Tibial artery (tissue), 4 donors: ENCODE measurements at regions not wholly inside any gene's neighbourhood (a gene's known extent, or its start where the extent isn't known, plus 50 kb on each side); places are given as distances from the start of the nearest gene placed in this dataset.

Experiments
- DNase-seq, 2 donors: peaks; one replicate each; pipeline ENCODE4 v3.0.0-alpha.2; 2019
- H3K27ac ChIP-seq, 2 donors: fragments of 200-600 bp; sonication (generic) in 1 of 2; 1 replicate in 1 of 2; 2 replicates in 1 of 2; pipeline ENCODE4 v1.5.1; 2018 to 2019; ENCODE audit warnings: mild to moderate bottlenecking in 1 of 2
- H3K27me3 ChIP-seq, 2 donors: fragments of 200-600 bp; sonication (generic) in 1 of 2; one replicate each; pipeline versions ENCODE4 v1.5.1 to v1.6.0; 2016 to 2019
- H3K36me3 ChIP-seq, 3 donors: fragments of 200-600 bp; sonication (generic) in 2 of 3; one replicate each; pipeline ENCODE4 v1.5.1; 2016 to 2019; ENCODE audit warnings: mild to moderate bottlenecking in 2 of 3
- H3K4me1 ChIP-seq, 4 donors: fragments of 200-600 bp; sonication (generic) in 2 of 4; 1 replicate in 3 of 4; 2 replicates in 1 of 4; pipeline ENCODE4 v1.5.1; 2016 to 2019
- H3K4me3 ChIP-seq, 2 donors: fragments of 200-600 bp; sonication (generic) in 1 of 2; 1 replicate in 1 of 2; 2 replicates in 1 of 2; pipeline ENCODE4 v1.5.1; 2018 to 2019; ENCODE audit warnings: mild to moderate bottlenecking in 2 of 2
- H3K9me3 ChIP-seq, 3 donors: fragments of 200-600 bp; sonication (generic) in 1 of 3; one replicate each; pipeline ENCODE4 v1.5.1; 2016 to 2019
- intact Hi-C: fragments of 100-400 bp; cut with DNase I; formaldehyde crosslinking; loops from one replicate; pipeline ENCODE4 v1.15.0; 2023; ENCODE audit warnings: low total_unique reads
- TF ChIP-seq, protein P1 (sequence below), 2 experiments: fragments of 200-600 bp in 1 of 2; fragments of 450-650 bp in 1 of 2; IDR thresholded peaks; one replicate each; pipeline ENCODE4 v1.5.1; 2017 to 2019; ENCODE audit warnings: antibody characterized with exemption in 2 of 2, mild to moderate bottlenecking in 1 of 2, moderate library complexity in 1 of 2

DNA sequence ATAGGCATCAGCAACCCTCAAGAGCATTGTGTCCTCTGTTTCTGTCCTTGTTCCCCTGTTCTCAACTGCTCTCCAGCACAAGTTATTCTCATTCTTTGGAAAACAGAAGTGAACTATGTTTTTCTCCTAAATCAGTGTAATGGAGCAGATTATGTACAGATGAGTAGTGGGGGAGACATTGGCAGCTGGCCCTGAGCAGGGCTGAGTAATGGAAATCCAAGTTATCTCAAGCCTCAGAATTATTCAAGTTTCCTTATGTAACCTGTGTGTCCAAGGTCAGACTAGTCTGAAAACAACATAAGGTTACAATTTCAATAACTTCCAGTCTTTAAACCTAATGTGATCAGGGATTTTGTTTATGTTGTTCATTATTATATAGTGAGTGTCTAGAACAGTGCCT, 116.1 kb upstream of the FUT8 start:
- no peak overlapping the region for H3K4me3 ChIP-seq
- no peaks in the 10 kb centered on the region for H3K27me3 ChIP-seq
- H3K9me3 ChIP-seq = no peaks in the 10 kb centered on the region
- DNase-seq = no peak
- intact Hi-C loops = no loop called here
- H3K4me1 ChIP-seq = no peaks in the 10 kb centered on the region
- no peak overlapping the region for H3K27ac ChIP-seq
- TF ChIP-seq, protein P1, sequence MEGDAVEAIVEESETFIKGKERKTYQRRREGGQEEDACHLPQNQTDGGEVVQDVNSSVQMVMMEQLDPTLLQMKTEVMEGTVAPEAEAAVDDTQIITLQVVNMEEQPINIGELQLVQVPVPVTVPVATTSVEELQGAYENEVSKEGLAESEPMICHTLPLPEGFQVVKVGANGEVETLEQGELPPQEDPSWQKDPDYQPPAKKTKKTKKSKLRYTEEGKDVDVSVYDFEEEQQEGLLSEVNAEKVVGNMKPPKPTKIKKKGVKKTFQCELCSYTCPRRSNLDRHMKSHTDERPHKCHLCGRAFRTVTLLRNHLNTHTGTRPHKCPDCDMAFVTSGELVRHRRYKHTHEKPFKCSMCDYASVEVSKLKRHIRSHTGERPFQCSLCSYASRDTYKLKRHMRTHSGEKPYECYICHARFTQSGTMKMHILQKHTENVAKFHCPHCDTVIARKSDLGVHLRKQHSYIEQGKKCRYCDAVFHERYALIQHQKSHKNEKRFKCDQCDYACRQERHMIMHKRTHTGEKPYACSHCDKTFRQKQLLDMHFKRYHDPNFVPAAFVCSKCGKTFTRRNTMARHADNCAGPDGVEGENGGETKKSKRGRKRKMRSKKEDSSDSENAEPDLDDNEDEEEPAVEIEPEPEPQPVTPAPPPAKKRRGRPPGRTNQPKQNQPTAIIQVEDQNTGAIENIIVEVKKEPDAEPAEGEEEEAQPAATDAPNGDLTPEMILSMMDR (IDR thresholded peaks at IDR 0.05) = no peak
- H3K36me3 ChIP-seq = no peaks in the 10 kb centered on the region

DNA sequence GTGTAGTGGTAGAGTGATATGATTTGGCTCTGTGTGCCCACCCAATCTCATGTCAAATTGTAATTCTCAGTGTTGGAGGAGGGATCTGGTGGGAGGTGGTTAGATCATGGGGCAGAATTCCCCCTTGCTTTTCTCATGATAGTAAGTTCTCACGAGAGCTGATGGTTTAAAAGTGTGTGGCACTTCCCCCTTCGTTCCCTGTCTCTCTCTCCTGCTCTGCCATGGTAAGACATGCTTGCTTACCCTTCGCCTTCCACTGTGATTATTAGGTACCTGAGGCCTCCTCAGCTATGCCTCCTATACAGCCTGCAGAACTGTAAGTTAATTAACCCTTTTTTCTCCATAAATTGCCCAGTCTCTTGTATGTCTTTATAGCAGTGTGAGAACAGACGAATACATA, 115.7 kb upstream of the FUT8 start:
- Histone ChIP-seq H3K27me3 (peaks cover 0 to 4% of the 10 kb centered on the region in 2 donors), H3K4me3 (no peak overlapping the region), H3K9me3 (no peaks in the 10 kb centered on the region), H3K27ac (no peak overlapping the region), H3K36me3 (no peaks in the 10 kb centered on the region), H3K4me1 (no peaks in the 10 kb centered on the region)
- intact Hi-C loops = no loop called here
- TF ChIP-seq, protein P1 (IDR thresholded peaks at IDR 0.05) = no peak
- no peak for DNase-seq

DNA sequence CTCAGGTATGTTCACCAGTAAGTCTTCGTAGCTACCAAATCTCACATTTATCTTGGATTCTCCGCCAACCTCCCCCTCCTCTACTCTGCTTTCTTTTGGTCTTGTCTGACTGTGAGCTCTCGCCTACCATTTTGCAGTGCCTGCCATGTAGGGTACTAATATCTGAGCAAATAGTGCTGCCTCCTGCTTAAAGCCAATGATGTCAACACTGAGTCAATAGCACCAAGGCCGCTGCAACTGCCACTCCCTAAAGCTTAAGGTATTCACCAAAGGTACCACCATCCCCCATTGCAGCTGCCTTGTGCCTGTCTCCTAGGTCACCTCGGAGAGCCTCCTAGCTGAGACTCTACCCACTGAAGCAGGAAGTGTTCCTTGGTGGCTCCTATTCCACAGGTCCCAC, 114.8 kb upstream of the FUT8 start:
- DNase-seq = no peak
- peaks cover 0 to 5% of the 10 kb centered on the region in 2 donors for H3K27me3 ChIP-seq
- H3K4me1 ChIP-seq = no peaks in the 10 kb centered on the region
- H3K4me3 ChIP-seq = no peak overlapping the region
- TF ChIP-seq, protein P1 (IDR thresholded peaks at IDR 0.05) = no peak
- no peaks in the 10 kb centered on the region for H3K9me3 ChIP-seq
- H3K27ac ChIP-seq = no peak overlapping the region
- H3K36me3 ChIP-seq = no peaks in the 10 kb centered on the region
- intact Hi-C loops = no loop called here

DNA sequence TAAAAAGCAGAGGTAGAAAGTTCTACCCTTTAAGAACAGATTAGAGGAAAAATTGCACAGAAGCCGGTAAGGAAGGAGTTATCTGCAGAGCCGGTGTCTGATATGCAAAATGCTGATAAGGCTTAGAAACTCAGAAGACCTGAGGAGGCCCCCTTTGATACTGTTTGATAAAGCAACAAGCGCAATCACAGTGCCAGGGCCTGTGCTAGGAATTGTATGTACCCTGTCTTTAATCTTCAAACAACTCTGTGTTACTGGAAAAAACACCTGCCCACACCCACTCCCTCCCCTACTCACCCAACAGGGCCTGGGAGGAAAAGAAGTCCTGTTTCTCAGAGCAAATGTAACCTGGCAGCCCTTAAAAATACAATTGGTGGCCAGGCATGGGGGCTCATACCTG, 112.7 kb upstream of the FUT8 start:
- Histone ChIP-seq H3K4me3 (no peak overlapping the region), H3K36me3 (no peaks in the 10 kb centered on the region), H3K27me3 (peaks cover 0 to 11% of the 10 kb centered on the region in 2 donors), H3K4me1 (no peaks in the 10 kb centered on the region), H3K9me3 (no peaks in the 10 kb centered on the region), H3K27ac (no peak overlapping the region)
- intact Hi-C loops = no loop called here
- DNase-seq = no peak
- TF ChIP-seq, protein P1 (IDR thresholded peaks at IDR 0.05) = no peak

DNA sequence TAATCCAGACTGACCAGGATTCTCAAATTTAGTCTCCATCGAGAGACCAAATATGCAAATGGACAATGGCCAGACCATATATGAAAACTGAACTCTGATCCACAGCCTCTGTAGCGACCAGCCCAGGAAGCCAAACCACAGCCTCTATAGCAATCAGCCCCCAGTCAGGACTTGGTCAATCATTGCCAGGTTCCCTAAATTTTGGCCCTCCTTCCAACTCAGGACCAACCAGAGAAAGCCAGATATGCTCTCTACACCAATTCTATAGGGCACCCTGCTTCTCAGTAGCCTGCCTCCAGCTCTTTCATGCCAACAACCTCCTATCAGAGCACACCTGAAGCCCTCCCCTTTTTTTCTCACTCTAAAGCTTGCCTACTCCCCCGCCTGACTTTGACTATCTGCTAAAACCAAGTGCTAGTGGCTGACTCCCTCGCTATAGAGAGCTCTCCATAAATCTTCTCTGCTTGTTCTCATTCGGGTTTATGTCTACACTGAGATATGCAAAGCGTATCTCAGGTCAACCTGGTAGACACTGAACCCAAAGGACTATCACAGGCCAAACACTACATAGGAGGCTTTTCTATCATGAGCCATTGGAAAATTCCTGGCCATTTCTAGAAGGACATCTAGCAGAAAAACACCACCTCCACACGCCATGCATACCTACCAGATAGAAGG, 110.5 kb upstream of the FUT8 start:
- intact Hi-C loops = no loop called here
- no peaks in the 10 kb centered on the region for H3K4me1 ChIP-seq
- H3K36me3 ChIP-seq = no peaks in the 10 kb centered on the region
- no peaks in the 10 kb centered on the region for H3K9me3 ChIP-seq
- H3K27ac ChIP-seq = no peak overlapping the region
- DNase-seq = no peak
- H3K27me3 ChIP-seq = peaks cover 0 to 11% of the 10 kb centered on the region in 2 donors
- no peak overlapping the region for H3K4me3 ChIP-seq
- TF ChIP-seq, protein P1 (IDR thresholded peaks at IDR 0.05) = no peak
